Stimulated activated CD4-positive, alpha-beta T cell treated with anti-CD3 and anti-CD28 coated beads, Interleukin-15, amount 100 ng/mL, for 1 hour (primary cell): ENCODE measurements at regions not wholly inside any gene's neighbourhood (a gene's known extent, or its start where the extent isn't known, plus 50 kb on each side); places are given as distances from the start of the nearest gene placed in this dataset.

Experiments
- DNase-seq, 2 donors: peaks; one replicate each; pipeline ENCODE4 v3.0.0-alpha.2; 2020; ENCODE audit warnings: low read depth in 1 of 2, low spot score in 1 of 2

GRCh38 chr4:12881945-12882584 lies 602.1 kb downstream of the RAB28 start:
- DNase-seq: no peak

- DNase-seq: no peak
These were observed 603.3 kb downstream of the RAB28 start for GRCh38 chr4:12880844-12881243.

- DNase-seq: no peak
These were observed 604.6 kb downstream of the RAB28 start for GRCh38 chr4:12879496-12879895.

GRCh38 chr4:12875640-12876243 lies 608.4 kb downstream of the RAB28 start:
- DNase-seq: no peak

GRCh38 chr4:12873351-12873750 lies 610.8 kb downstream of the RAB28 start:
- DNase-seq: no peak

- no peak for DNase-seq
These were observed 622.7 kb downstream of the RAB28 start for GRCh38 chr4:12861422-12861821.

GRCh38 chr4:12852338-12853307 lies 631.5 kb downstream of the RAB28 start:
- no peak for DNase-seq

GRCh38 chr4:12846368-12846767 lies 637.8 kb downstream of the RAB28 start:
- no peak for DNase-seq

DNA sequence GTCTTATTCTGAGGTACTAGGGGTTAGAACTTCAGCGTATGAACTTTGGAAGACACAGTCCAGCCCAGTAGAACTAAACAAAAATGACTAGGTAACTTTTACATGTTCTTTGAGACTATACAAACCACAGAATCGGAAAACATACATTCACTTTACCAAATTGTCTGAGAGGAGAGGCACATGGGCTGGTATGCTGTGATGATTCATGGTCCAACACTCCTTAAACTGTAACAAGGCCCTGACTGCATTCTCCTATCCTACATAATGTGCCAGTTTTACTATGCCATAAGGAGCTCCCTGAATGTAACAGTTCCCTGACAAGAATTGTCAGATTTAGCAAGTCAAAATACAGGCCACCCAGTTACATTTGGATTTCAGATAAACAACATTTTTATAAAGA lies 640.0 kb downstream of the RAB28 start:
- no peak for DNase-seq

DNA sequence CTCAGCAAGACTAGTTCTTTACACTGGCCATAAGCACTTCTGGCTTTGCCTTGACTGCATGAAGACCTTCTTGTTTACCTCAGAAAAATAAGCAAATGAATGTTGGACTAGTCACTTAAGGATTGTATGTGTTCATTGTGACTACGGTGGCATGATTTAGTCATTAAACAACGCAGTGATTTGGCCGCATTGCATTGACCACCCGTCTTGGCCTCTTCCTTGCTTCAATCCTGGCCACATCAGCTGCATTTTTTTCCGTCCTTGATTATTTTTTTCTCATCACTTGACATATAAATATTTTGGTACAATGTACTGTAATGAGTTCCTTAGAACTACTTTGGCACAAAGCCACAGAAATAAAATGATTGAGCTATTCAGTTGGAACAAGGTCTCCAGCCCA lies 656.2 kb downstream of the RAB28 start:
- DNase-seq: no peak

GRCh38 chr4:12791536-12791935 lies 692.6 kb downstream of the RAB28 start:
- no peak for DNase-seq

DNA sequence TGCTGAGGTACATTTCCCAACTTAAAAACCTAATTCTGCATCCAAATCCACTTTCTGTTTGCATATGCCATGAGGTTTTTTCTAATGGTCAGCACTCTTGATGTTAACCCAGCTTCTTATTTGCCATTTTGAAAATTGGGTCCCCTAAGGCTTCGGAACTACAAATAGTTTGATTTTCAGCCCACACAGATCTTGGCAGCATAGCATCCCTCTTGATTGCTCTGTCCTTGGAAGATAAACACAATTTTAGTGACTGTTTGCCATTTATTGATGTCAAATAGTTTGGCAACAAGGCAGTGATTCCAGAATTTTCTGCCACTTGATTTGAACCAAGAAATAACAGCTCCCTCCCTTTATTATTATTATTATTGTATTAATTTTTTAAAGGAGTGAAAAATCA lies 696.9 kb downstream of the RAB28 start:
- DNase-seq: no peak

GRCh38 chr4:12778706-12779105 lies 705.4 kb downstream of the RAB28 start:
- no peak for DNase-seq

DNA sequence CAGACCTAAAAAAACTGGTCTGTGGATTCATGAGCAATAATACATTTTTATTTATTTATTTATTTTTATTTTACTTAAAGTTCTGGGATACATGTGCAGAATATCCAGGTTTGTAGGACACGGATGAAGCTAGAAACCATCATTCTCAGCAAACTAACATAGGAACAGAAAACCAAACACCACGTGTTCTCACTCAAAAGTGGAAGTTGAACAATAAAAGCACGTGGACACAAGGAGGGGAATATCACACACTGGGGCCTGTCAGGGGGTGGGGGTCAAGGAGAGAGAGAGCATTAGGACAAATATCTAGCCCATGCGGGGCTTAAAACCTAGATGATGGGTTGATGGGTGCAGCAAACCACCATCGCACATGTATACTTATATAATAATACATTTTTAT lies 705.9 kb downstream of the RAB28 start:
- DNase-seq: no peak

GRCh38 chr4:12770351-12770750 lies 713.8 kb downstream of the RAB28 start:
- DNase-seq: no peak

DNA sequence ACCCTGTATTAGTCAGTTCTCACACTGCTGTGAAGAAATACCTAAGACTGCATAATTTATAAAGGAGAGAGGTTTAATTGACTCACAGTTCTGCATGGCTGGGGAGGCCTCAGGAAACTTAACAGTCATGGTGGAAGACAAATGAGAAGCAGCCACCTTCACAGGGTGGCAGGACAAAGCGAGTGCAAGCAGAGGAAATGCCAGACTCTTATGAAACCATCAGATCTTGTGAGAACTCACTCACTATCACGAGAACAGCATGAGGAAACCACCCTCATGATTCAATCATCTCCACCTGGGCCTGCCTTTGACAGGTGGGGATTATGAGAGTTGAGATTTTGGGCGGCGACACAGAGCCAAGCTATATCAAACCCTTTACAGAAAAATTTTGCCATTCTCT lies 722.4 kb downstream of the RAB28 start:
- no peak for DNase-seq

DNA sequence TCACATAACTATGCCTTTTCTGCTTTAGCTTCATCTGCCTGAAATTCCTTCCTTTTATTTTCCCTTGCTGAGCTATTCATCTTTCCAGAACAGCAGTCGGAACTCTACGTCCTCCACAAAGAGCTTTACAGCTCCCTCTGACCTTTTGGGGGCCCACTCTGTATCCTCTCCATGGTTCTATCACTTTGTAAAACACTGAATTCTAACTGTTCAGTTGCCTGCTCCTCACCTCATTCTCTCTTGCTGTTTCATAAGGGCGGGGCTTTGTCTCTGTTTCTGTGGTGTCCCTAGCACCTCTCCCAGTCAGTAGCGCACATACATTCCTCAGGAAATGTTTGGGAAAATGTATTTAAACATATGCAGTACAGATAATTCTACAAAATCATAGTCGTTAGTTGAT lies 737.0 kb downstream of the RAB28 start:
- DNase-seq: no peak

DNA sequence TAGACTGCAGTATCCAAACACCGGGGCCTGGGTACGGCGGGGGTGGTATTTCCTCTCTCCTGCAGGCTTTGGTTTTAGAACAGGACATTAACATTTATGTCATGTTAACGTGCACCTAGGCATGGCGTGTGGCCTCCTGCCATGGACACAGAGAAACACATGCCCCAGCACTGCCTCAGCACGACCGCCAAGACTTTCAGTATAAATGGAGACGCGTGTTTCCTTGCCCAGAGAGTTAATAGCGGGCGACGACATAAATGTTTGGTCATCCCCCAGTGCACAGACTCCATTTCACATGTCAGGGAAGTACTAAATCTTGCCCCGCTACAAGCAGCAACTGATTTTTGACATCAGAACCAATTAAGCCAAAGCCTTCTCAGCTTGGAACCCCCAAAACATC lies 737.9 kb downstream of the RAB28 start:
- no peak for DNase-seq

- no peak for DNase-seq
These were observed 749.6 kb downstream of the RAB28 start for GRCh38 chr4:12734586-12734985.

DNA sequence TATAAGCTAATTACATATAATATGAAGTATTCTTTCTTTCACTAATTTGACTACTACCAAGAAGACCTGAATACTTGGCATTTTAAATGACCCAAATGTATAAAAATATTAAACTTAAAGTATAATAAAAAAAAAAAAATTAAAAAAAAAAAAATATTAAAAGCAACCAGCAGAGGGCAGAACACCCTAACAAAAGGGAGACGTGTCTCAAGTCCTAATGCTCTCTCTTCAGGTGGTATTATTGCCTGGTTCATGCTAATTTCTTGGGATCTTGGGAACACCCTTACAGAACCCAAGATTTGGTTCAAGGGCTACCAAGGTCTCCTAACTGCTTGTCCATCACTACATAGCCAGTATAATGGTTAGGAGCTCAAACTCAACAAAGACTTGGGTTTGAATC lies 754.8 kb downstream of the RAB28 start:
- no peak for DNase-seq

- no peak for DNase-seq
These were observed 759.6 kb downstream of the RAB28 start for GRCh38 chr4:12724510-12724909.

DNA sequence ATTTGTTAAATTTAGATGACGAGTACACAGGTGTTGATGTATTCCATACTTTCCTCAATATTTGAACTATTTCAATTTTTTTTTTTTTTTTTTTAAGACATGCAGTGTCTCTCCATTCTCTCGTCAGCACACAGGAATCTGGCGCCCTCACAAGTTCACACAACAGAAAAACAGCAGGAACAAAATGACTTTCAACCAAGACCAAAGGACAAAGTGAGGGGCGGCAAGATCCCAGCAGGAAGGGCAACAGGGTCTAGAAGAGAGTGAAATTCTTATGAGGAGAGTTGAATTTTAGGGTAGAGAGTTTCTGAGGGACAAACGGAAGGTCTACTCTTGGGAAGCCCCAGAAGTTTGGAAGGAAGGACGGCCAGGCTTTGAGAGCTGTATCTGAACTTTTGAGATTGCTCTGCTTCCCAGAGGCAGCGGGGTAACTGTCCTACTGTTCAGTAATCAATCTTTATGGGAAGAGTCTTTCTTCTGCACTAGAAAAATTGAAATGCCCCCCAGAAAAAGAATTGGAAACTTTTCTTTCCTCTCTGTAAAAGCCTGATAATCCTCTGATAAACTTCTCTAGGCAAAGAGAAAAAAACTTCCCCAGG lies 760.2 kb downstream of the RAB28 start:
- no peak for DNase-seq
